NOMO-1 (cell line): ENCODE measurements at regions not wholly inside any gene's neighbourhood (a gene's known extent, or its start where the extent isn't known, plus 50 kb on each side); places are given as distances from the start of the nearest gene placed in this dataset.

Experiments
- DNase-seq, 2 experiments: peaks; one replicate each; lab custom pipeline; 2025; ENCODE audit not compliant: unreplicated experiment in 2 of 2; lab: John Stamatoyannopoulos, UW

DNA sequence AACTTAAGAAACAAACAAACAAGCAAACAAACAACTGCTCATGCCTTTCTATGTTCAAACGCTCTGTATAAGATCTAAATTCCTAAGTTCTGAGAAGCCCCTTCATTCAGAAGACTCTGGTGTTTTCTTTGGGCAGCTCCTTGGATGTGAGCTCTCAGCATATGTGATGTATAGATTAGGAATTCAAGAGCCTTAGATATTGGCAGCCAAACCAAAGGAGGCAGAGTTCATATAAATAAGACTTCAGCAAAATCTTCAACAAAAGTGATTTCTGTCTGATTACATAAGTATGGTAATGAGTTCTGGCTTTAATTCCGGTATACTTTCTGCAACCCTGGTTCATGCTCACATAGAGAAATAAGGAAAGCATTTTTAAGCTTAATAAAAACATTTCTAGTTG, 145.6 kb downstream of the DYRK2 start:
- DNase-seq, result no peak

GRCh38 chr12:67795236-67795635, 146.7 kb downstream of the DYRK2 start:
- DNase-seq, result no peak

- DNase-seq, result no peak
These were observed 148.7 kb downstream of the DYRK2 start for GRCh38 chr12:67797185-67797741.

DNA sequence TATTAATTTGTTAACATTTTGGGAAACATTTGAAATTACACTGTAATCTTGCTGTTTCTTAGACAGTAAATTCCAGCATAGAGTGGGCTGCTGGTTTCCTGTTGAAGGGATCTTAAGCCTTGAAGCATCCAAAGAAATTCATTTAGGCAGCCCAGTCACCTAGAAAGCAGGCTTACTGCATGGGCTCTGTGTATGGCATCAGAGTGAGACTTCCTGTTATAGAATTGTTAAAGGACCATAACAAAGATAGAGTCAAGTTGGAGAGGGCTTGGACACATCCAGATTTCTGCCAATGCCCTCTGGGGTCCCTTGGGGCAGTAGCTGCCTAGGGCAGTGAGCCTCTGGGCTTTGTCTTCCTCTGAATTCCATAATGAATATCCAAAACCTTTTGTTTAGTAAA, 149.2 kb downstream of the DYRK2 start:
- DNase-seq, result no peak

- DNase-seq, result no peak
These were observed 150.2 kb downstream of the DYRK2 start for GRCh38 chr12:67798768-67799167.

DNA sequence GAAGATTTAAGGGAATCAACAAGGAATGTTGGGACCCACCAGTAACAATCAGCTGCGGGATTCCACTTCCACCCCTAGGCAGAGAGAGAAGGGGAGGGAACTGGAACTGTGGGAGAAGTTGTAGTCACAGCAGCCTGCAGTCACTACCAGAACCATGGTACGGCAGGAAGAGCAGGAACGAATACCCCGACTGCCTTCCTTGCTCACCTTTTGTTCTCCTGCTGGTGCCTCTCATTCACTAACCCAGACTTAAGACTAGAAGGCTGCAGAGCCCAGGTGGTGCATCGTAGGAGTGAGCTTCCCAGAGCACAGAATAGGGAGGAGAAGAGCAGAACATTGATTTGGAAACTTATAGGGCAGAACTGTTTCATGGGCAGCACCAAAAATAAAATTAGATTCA, 154.2 kb downstream of the DYRK2 start:
- no peak for DNase-seq

DNA sequence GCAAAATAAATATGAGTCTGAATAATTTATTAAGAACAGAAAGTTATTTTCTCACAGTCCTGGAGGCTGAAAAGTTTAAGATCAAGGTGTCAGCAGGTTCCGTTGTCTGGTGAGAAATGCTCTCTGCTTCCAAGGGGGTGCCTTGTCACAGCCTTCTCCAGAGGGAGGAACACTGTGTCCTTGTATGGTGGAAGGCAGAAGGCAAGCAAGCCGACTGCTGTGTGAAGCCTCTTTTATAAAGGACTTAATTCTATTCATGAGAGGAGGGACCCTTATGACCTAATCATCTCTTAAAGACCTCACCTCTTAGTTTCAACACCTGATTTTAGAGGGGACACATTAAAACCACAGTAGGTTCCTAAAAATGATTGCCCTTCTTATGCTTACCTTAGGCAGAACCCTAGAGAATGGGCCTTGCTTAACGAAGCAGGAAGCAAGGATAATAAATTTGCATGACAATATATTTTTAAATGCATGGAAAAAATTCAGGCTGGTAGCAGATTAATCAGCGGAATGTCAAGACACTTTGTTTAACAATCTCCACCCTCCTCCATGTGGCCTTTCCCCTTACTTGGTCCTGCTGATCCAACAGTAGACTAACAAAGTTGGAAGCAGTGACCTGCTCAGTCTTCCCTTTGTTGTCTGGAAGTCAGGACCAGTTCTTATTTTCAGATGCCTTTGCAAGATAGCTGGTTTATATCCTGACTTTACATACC, 154.9 kb downstream of the DYRK2 start:
- no peak for DNase-seq

DNA sequence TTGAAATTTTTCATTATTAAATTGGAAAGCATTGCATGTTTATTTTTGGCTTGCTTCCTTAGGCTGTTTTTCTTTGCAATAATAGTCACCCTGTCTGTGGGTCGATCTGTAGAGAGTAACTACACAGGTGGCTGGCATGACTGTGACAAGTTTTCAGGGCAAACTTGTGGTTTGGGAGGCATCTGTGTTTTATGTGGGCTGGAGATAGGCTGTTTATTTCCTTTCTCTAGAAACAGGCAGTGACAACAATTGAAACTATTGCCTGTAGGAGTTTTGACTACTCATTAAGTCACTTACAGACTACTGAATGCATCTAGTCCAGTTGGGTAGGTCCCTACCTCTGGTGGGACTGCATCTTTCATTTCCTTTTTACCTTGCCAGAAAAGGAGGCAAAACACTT, 155.6 kb downstream of the DYRK2 start:
- no peak for DNase-seq

GRCh38 chr12:67807814-67808213, 159.3 kb downstream of the DYRK2 start:
- DNase-seq, result no peak

GRCh38 chr12:67810166-67810565, 161.6 kb downstream of the DYRK2 start:
- DNase-seq, result no peak

DNA sequence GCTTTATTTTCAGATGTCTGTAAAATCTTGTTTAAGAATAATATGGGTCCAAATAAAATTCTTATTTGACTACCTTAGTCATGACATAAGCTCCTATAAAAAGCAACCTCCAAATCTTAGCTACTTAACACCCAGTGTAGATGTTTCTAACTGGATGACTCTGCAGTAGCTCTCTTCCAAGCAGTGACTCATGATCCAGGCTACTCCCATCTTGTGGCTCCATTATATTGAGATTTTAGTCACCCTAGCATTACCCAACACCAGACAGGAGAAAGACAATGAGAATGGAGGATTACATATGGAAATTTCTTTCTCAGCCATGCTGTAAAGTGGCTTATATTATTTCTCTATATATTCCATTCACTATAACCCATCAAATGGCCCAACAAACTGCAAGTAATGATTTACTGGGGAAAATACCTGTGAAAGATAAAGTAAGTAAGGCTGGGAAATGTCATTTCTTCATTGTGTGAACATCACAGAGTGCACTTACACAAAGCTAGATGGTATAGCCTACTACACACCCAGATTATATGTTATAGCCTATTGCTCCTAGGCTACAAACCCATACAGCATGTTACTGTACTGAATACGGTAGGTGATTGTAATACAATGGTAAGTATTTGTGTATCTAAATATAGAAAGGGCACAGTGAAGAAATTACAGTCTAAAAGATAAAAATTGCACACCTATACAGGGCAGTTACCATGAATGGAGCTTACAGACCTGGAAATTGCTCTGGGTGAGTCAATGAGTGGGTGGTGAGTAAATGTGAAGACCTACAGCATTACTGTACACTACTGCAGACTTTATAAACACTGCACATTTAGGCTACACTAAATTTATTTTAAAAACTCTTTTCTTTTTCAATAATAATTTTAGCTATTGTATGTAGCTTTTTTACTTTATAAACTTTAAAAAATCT, 163.2 kb downstream of the DYRK2 start:
- no peak for DNase-seq

DNA sequence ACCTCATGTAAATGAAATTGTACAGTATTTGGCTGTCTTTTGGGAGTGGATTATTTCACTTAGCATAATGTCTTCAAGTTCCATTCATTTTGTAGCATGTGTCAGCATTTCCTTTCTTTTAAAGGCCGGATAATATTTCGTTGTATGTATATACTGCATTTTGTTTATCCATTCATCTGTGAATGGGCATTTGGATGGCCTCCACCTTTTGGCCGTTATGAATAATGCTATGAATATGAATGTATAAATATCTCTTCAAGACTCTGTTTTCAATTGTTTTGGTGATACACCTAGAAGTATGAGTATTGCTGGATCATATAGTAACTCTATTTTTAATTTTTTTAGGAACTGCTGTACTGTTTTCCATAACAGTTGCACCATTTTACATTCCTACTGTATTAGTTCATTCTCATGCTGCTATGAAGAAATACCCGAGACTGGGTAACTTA, 164.9 kb downstream of the DYRK2 start:
- DNase-seq, result no peak

DNA sequence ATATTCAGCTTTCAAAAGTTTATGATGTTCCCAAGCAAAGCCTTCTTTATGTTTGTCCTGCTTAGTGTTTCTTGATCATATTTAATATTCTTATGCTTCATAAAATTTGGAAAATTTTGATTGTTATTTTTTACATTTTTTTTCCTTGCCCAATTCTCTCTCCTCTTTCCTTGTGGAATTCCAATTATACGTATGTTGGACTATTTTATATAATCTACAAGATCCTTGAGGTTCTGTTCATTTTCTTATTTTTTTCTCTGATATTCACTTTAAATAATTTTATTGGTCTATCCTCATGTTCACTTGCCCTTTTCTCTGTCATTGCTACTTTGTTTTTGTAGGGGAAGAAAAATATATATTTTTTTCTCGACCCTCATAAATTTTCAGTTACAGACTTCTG, 167.7 kb downstream of the DYRK2 start:
- DNase-seq, result no peak

DNA sequence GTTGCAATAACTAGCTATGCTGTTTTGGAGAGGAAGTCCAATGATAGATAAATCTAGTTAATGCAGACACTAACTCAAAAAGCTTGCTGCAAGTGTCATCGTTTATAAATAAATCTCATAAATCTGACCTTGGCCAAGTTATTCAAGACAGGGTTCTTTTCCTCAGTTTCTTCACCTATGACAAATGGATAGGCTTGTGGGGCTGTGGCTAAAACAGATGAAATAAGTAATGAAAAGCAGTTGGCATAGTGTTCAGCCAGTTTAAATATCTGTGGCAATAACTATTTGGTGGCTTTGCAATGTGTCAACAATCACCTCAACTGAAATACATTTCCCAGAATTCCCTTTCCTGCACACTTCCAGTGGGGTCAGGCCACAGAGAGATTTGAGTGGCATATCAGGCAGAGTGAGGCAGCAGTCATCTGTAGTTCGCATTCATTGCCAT, 169.9 kb downstream of the DYRK2 start:
- DNase-seq, result no peak

DNA sequence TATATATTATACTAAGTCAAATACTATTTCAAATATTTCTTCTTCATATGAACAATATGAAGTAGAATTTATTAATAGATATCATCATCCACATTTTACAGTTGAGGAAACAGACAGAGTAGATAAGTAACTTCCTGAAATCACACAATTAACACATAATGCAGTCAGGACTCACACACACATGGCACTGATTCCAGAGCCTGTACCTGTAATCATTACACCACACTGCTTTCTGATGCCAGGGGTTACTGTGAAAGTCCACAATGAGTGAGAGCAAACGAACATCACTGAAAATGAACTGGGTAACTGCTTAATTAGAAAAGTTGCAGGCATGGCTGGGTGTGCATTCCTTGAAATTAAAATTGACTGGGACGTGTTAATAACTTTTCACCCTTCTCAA, 169.3 kb upstream of the IFNG-AS1 start:
- no peak for DNase-seq

- no peak for DNase-seq
These were observed 168.6 kb upstream of the IFNG-AS1 start for GRCh38 chr12:67820694-67821093.

GRCh38 chr12:67822826-67823225, 166.4 kb upstream of the IFNG-AS1 start:
- DNase-seq, result no peak

DNA sequence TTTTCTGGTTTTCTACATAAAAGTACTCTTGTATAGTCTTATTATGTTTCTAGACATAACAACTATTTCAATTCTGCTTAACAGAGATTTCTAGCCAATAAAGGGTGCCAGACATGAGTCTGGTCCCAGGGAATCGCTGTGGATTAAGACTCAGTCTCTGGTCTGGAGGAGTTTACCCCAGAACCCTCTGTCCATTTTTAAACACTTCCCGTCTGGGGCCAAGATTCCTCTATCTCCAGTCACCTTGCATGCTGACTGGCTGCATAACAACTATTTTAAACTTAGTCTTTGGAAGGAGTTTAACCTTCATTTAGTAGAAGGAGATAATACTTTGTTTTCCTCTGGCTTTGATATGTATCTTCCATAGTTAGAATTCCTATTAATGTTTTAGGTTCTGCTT, 163.1 kb upstream of the IFNG-AS1 start:
- no peak for DNase-seq

GRCh38 chr12:67826946-67827720, 162.1 kb upstream of the IFNG-AS1 start:
- no peak for DNase-seq

DNA sequence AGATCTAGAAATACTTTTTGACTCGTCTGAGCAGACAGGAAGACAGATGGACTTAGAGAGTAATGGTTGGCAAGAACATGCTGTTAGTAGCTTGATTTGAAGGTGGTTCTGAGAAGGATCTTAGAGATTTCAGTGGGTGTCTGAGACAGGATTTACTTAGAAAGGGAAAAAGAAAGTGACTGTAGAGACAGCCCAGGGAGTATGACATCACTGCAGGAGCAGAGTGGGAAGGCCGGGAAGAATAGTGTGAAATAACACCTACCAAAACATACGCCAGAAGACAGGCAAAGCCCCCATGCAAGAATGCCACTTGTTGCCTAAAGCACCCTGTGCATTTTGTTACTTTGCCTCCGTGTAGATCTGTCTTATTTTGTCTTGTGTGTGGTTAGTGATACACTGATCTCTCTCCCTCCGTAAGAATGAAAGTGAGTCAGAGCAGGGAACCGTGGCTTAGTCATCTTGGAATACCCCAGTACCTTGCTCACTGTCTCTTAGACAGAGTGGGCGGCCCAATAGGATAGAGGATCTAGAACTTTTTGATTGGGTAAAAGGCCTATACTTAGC, 161.3 kb upstream of the IFNG-AS1 start:
- DNase-seq, result no peak

- DNase-seq, result no peak
These were observed 159.4 kb upstream of the IFNG-AS1 start for GRCh38 chr12:67829896-67830295.
